ENCODE measurements at regions not wholly inside any gene's neighbourhood (a gene's known extent, or its start where the extent isn't known, plus 50 kb on each side); places are given as distances from the start of the nearest gene placed in this dataset.

GRCh38 chr14:89011355-89012281 is 187.2 kb downstream of the TTC8 start:
- H3K4me1 ChIP-seq (ENCODE audit: insufficient read depth, low read length), result no peaks in the 10 kb centered on the region
- peak overlapping the region; percentile 20 for H2AFZ ChIP-seq (ENCODE audit: low read length)
- H3K4me3 ChIP-seq (ENCODE audit: insufficient read depth, low read length), result no peak overlapping the region
- no peaks in the 10 kb centered on the region for H3K27me3 ChIP-seq (ENCODE audit: insufficient read depth, low read length)
- no peak overlapping the region for H3K4me2 ChIP-seq (ENCODE audit: insufficient read depth, low read length)
- H3K79me2 ChIP-seq (ENCODE audit: insufficient read depth, low read length), result no peaks in the 10 kb centered on the region
- TF ChIP-seq CTCF (IDR thresholded peaks at IDR 0.05; ENCODE audit: extremely low read depth, low read depth, low read length), result no peak
- no peaks in the 10 kb centered on the region for H4K20me1 ChIP-seq (ENCODE audit: insufficient read depth, low read length)
- no peaks in the 10 kb centered on the region for H3K9me3 ChIP-seq (ENCODE audit: low read depth, low read length)
- DNase-seq (ENCODE audit: insufficient read length, low spot score, missing footprints), result no peak
- H3K27ac ChIP-seq (ENCODE audit: low read depth, low read length), result no peak overlapping the region
- no peaks in the 10 kb centered on the region for H3K36me3 ChIP-seq (ENCODE audit: insufficient read depth, low read length)

- Histone ChIP-seq H2AFZ (ENCODE audit: low read length) (peak overlapping the region; percentile 20), H3K9me3 (ENCODE audit: low read depth, low read length) (no peaks in the 10 kb centered on the region), H3K4me3 (ENCODE audit: insufficient read depth, low read length) (no peak overlapping the region), H3K4me1 (ENCODE audit: insufficient read depth, low read length) (no peaks in the 10 kb centered on the region), H3K27ac (ENCODE audit: low read depth, low read length) (no peak overlapping the region), H4K20me1 (ENCODE audit: insufficient read depth, low read length) (no peaks in the 10 kb centered on the region), H3K27me3 (ENCODE audit: insufficient read depth, low read length) (no peaks in the 10 kb centered on the region), H3K36me3 (ENCODE audit: insufficient read depth, low read length) (no peaks in the 10 kb centered on the region), H3K4me2 (ENCODE audit: insufficient read depth, low read length) (no peak overlapping the region), H3K79me2 (ENCODE audit: insufficient read depth, low read length) (no peaks in the 10 kb centered on the region)
- DNase-seq (ENCODE audit: insufficient read length, low spot score, missing footprints), result no peak
- no peak for TF ChIP-seq CTCF (IDR thresholded peaks at IDR 0.05; ENCODE audit: extremely low read depth, low read depth, low read length)
Observed at GRCh38 chr14:89012282-89013097, 188.0 kb downstream of the TTC8 start.

GRCh38 chr14:89013098-89013504 is 188.7 kb downstream of the TTC8 start:
- H3K4me2 ChIP-seq (ENCODE audit: insufficient read depth, low read length), result no peak overlapping the region
- peak; percentile 61 for TF ChIP-seq CTCF (IDR thresholded peaks at IDR 0.05; ENCODE audit: extremely low read depth, low read depth, low read length)
- no peak overlapping the region for H3K27ac ChIP-seq (ENCODE audit: low read depth, low read length)
- no peaks in the 10 kb centered on the region for H4K20me1 ChIP-seq (ENCODE audit: insufficient read depth, low read length)
- H3K4me3 ChIP-seq (ENCODE audit: insufficient read depth, low read length), result no peak overlapping the region
- no peaks in the 10 kb centered on the region for H3K36me3 ChIP-seq (ENCODE audit: insufficient read depth, low read length)
- no peak for DNase-seq (ENCODE audit: insufficient read length, low spot score, missing footprints)
- H3K79me2 ChIP-seq (ENCODE audit: insufficient read depth, low read length), result no peaks in the 10 kb centered on the region
- no peaks in the 10 kb centered on the region for H3K27me3 ChIP-seq (ENCODE audit: insufficient read depth, low read length)
- H3K4me1 ChIP-seq (ENCODE audit: insufficient read depth, low read length), result no peaks in the 10 kb centered on the region
- H3K9me3 ChIP-seq (ENCODE audit: low read depth, low read length), result no peaks in the 10 kb centered on the region
- H2AFZ ChIP-seq (ENCODE audit: low read length), result no peak overlapping the region
